Cardiac muscle cell (in vitro differentiated cells and primary cell): ENCODE measurements at regions not wholly inside any gene's neighbourhood (a gene's known extent, or its start where the extent isn't known, plus 50 kb on each side); places are given as distances from the start of the nearest gene placed in this dataset.

Experiments
- DNase-seq, 2 donors: peaks; one replicate each; pipeline versions ENCODE4 v3.0.0 to v3.0.0-alpha.2; 2010 to 2017; ENCODE audit warnings: low read depth in 1 of 2, low spot score in 1 of 2
- H3K27ac ChIP-seq: fragments of 200-600 bp; sonication (generic); 2 replicates; pipeline ENCODE4 v1.5.1; 2016
- H3K27me3 ChIP-seq: fragments of 200-600 bp; sonication (generic); 2 replicates; pipeline ENCODE4 v1.6.0; 2016; ENCODE audit warnings: control low read depth
- H3K36me3 ChIP-seq: fragments of 200-600 bp; sonication (generic); 2 replicates; pipeline ENCODE4 v1.5.1; 2016; ENCODE audit warnings: control low read depth
- H3K4me1 ChIP-seq: fragments of 200-600 bp; sonication (generic); 2 replicates; pipeline ENCODE4 v1.8.1; 2017; ENCODE audit warnings: low read depth, mild to moderate bottlenecking, mixed run types
- H3K4me3 ChIP-seq: fragments of 200-600 bp; sonication (generic); 2 replicates; pipeline ENCODE4 v1.5.1; 2016; ENCODE audit warnings: mild to moderate bottlenecking
- H3K9me3 ChIP-seq: fragments of 200-600 bp; sonication (generic); 2 replicates; pipeline ENCODE4 v1.5.1; 2017; ENCODE audit warnings: low read depth, mild to moderate bottlenecking, control low read depth
- TF ChIP-seq, protein P1 (sequence below): IDR thresholded peaks from 2 replicates; pipeline ENCODE4 v1.5.1; 2012; ENCODE audit warnings: low read depth, mild to moderate bottlenecking, low read length

DNA sequence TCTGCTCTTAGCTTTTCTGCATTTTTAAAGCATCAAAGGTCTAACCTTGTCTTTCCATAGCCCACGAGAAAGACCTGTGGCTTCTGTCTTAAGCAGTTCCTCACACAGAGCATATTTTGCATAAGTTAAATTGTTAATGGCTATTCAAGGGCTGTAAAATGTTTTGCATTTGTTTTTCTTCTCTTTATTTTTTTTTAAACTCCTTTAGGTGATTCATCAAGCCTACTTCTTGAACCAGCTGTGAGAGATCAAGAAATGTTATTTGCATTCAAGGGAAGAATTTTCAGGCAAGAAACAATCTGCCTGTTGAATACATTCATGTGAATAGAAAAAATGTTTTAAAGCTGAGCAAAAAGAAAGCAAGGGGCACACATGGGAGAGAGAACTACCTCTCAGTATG is 423.8 kb upstream of the FRG1 start:
- TF ChIP-seq, protein P1, sequence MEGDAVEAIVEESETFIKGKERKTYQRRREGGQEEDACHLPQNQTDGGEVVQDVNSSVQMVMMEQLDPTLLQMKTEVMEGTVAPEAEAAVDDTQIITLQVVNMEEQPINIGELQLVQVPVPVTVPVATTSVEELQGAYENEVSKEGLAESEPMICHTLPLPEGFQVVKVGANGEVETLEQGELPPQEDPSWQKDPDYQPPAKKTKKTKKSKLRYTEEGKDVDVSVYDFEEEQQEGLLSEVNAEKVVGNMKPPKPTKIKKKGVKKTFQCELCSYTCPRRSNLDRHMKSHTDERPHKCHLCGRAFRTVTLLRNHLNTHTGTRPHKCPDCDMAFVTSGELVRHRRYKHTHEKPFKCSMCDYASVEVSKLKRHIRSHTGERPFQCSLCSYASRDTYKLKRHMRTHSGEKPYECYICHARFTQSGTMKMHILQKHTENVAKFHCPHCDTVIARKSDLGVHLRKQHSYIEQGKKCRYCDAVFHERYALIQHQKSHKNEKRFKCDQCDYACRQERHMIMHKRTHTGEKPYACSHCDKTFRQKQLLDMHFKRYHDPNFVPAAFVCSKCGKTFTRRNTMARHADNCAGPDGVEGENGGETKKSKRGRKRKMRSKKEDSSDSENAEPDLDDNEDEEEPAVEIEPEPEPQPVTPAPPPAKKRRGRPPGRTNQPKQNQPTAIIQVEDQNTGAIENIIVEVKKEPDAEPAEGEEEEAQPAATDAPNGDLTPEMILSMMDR: no peak
- no peak for DNase-seq
- no peaks in the 10 kb centered on the region for H3K9me3 ChIP-seq
- H3K4me3 ChIP-seq: no peak overlapping the region
- no peaks in the 10 kb centered on the region for H3K36me3 ChIP-seq
- H3K27ac ChIP-seq: no peak overlapping the region
- H3K27me3 ChIP-seq: no peaks in the 10 kb centered on the region
- no peaks in the 10 kb centered on the region for H3K4me1 ChIP-seq

DNA sequence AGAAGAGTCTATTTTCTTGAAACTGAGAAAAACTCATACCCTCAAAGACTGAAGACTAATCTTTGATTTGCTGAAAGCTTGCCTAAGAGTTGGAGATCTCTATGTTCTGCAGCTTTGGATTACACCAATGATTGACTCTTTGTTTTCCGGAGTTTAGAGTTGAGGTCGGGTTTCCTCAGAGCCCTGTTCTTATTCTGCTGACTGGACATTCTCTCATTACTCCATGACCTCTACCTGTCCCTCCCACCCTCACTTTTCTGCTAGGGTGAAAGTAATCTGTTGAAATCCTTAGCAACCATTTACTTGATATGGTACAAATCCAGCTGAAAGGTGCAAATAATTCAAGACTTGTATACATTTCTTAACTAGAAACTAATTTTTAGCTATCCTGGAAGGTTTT is 421.5 kb upstream of the FRG1 start:
- no peaks in the 10 kb centered on the region for H3K36me3 ChIP-seq
- DNase-seq: no peak
- no peaks in the 10 kb centered on the region for H3K9me3 ChIP-seq
- H3K27me3 ChIP-seq: no peaks in the 10 kb centered on the region
- H3K27ac ChIP-seq: no peak overlapping the region
- H3K4me3 ChIP-seq: no peak overlapping the region
- no peaks in the 10 kb centered on the region for H3K4me1 ChIP-seq
- TF ChIP-seq, protein P1: no peak

DNA sequence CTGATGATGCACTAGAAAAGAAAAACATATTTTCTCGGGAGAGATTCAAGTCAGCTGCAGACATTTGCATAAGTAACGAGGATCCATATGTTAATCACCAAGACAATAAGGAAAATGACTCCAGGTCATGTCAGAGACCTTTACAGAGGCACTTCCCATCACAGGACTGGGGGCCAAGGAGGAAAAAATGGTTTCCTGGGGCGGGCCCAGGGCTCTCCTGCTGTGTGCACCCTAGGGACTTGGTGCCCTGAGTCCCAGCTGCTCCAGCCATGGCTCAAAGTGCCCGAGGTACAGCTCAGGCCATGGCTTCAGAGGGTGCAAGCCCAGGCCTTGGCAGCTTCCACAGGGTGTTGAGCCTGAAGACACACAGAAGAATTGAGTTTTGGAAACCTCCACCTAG is 415.4 kb upstream of the FRG1 start:
- Histone ChIP-seq H3K4me3 (no peak overlapping the region), H3K36me3 (no peaks in the 10 kb centered on the region), H3K27ac (no peak overlapping the region), H3K27me3 (no peaks in the 10 kb centered on the region), H3K4me1 (no peaks in the 10 kb centered on the region), H3K9me3 (no peaks in the 10 kb centered on the region)
- TF ChIP-seq, protein P1: no peak
- no peak for DNase-seq

DNA sequence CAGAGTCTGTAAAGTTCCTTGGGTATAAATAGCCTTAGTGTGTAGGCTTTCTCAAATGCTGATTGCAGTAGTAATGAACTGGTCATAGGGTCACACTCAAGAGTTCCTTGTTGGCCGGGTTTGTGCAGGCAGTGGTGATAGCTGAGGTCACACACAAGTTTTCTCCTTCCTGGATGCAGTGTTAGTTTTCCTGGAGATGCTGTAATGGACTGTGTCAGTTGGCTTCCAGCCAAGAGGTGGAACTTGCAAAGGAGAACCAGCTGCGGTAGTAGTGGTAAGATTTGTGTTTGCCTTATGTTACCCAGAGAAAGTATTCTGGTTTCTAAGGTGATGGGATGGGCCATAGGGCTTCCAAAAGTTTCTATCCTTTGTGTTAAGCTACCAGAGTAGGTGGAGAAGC is 409.8 kb upstream of the FRG1 start:
- H3K27ac ChIP-seq: no peak overlapping the region
- H3K9me3 ChIP-seq: no peaks in the 10 kb centered on the region
- TF ChIP-seq, protein P1: no peak
- no peak for DNase-seq
- no peak overlapping the region for H3K4me3 ChIP-seq
- no peaks in the 10 kb centered on the region for H3K4me1 ChIP-seq
- H3K27me3 ChIP-seq: no peaks in the 10 kb centered on the region
- no peaks in the 10 kb centered on the region for H3K36me3 ChIP-seq

DNA sequence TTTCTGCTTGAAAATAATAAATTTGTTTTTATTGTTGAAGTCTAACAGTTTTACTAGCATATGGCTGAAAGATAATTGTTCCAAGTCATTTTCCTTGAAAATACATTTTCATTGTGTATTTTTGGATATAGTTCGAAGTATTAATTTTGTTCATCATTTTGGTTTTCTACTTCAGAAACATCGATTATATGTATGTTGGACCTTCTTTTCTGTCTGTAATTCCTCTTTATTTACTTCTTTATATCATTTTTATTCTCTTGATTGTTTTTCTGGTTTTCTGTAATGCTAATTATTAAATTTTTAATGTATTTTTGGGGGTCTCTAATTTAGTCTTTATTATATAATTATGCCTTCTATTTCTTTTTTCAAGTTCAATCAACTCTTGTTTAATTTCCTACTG is 407.1 kb upstream of the FRG1 start:
- H3K9me3 ChIP-seq: no peaks in the 10 kb centered on the region
- TF ChIP-seq, protein P1: no peak
- H3K36me3 ChIP-seq: no peaks in the 10 kb centered on the region
- no peak overlapping the region for H3K27ac ChIP-seq
- H3K27me3 ChIP-seq: no peaks in the 10 kb centered on the region
- no peak overlapping the region for H3K4me3 ChIP-seq
- DNase-seq: no peak
- H3K4me1 ChIP-seq: no peaks in the 10 kb centered on the region

DNA sequence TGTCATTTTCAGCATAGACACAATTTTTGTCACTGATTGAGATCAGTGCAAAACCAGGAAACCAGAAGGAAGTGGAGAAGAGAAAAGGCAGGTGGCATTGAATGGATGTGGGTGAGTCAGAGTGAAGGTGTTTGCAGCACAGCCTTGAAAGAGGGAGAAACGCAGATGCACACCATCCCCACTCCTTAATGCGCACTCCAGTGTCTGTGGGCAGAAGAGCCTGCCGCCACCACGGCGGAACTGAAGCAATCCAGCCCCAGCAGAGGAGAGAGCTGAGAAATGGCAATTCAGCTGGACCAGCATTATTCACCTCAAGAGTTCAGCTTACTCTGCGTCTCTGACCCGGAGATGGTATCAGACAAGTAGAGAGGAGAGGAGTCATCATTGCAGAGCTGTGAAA is 393.1 kb upstream of the FRG1 start:
- H3K4me3 ChIP-seq: no peak overlapping the region
- H3K27me3 ChIP-seq: no peaks in the 10 kb centered on the region
- no peak overlapping the region for H3K27ac ChIP-seq
- no peaks in the 10 kb centered on the region for H3K9me3 ChIP-seq
- no peaks in the 10 kb centered on the region for H3K4me1 ChIP-seq
- no peak for DNase-seq
- TF ChIP-seq, protein P1: no peak
- no peaks in the 10 kb centered on the region for H3K36me3 ChIP-seq
